HEK293T (cell line): ENCODE measurements at regions not wholly inside any gene's neighbourhood (a gene's known extent, or its start where the extent isn't known, plus 50 kb on each side); places are given as distances from the start of the nearest gene placed in this dataset.

Source experiments
- CTCF ChIA-PET: fragments of 350-600 bp; formaldehyde crosslinking; extraction: SDS; loops from one replicate; lab custom pipeline; 2021; ENCODE audit warnings: antibody characterized with exemption, inconsistent platforms; lab: Yijun Ruan, JAX
- POLR2A ChIA-PET: fragments of 350-600 bp; formaldehyde crosslinking; extraction: SDS; loops from one replicate; lab custom pipeline; 2020; ENCODE audit warnings: antibody characterized with exemption, inconsistent platforms; lab: Yijun Ruan, JAX
- DNase-seq: peaks from one replicate; pipeline ENCODE4 v3.0.0; 2012; ENCODE audit warnings: mixed read lengths; ENCODE audit errors: extremely low spot score
- ARNT ChIP-seq: fragments of 450-650 bp; IDR thresholded peaks from 2 replicates; pipeline ENCODE4 v1.6.1; 2017; ENCODE audit warnings: mild to moderate bottlenecking
- BHLHE40 ChIP-seq: fragments of 450-650 bp; IDR thresholded peaks from 2 replicates; pipeline ENCODE4 v1.6.1; 2016; ENCODE audit warnings: mild to moderate bottlenecking, moderate library complexity, borderline replicate concordance
- CTBP1 ChIP-seq: fragments of 450-650 bp; IDR thresholded peaks from 2 replicates; pipeline ENCODE4 v1.6.1; 2016; ENCODE audit warnings: borderline replicate concordance
- ELF4 ChIP-seq: fragments of 450-650 bp; IDR thresholded peaks from 2 replicates; pipeline ENCODE4 v1.6.1; 2017; ENCODE audit warnings: antibody characterized with exemption
- FOXA1 ChIP-seq: fragments of 450-650 bp; IDR thresholded peaks from 2 replicates; pipeline ENCODE4 v1.6.1; 2016; ENCODE audit warnings: mild to moderate bottlenecking
- FOXK2 ChIP-seq: fragments of 450-650 bp; IDR thresholded peaks from 2 replicates; pipeline ENCODE4 v1.6.1; 2016; ENCODE audit warnings: mild to moderate bottlenecking
- FOXM1 ChIP-seq: fragments of 450-650 bp; IDR thresholded peaks from 2 replicates; pipeline ENCODE4 v1.6.1; 2017; ENCODE audit warnings: mild to moderate bottlenecking, borderline replicate concordance
- HDGF ChIP-seq: fragments of 450-650 bp; IDR thresholded peaks from 2 replicates; pipeline ENCODE4 v1.6.1; 2017; ENCODE audit warnings: antibody characterized with exemption, borderline replicate concordance
- L3MBTL2 ChIP-seq: fragments of 450-650 bp; conservative IDR thresholded peaks from 2 replicates; pipeline ENCODE4 v1.6.1; 2016; ENCODE audit warnings: mild to moderate bottlenecking
- LEF1 ChIP-seq: fragments of 450-650 bp; IDR thresholded peaks from 2 replicates; pipeline ENCODE4 v1.6.1; 2017; ENCODE audit warnings: mild to moderate bottlenecking, borderline replicate concordance
- NFRKB ChIP-seq: fragments of 450-650 bp; IDR thresholded peaks from 2 replicates; pipeline ENCODE4 v1.6.1; 2016; ENCODE audit warnings: mild to moderate bottlenecking, moderate library complexity
- SP1 ChIP-seq: fragments of 450-650 bp; IDR thresholded peaks from 2 replicates; pipeline ENCODE4 v1.6.1; 2017
- SUZ12 ChIP-seq: fragments of 450-650 bp; IDR thresholded peaks from 2 replicates; pipeline ENCODE4 v1.6.1; 2016; ENCODE audit warnings: mild to moderate bottlenecking
- TARDBP ChIP-seq: fragments of 450-650 bp; IDR thresholded peaks from 2 replicates; pipeline ENCODE4 v1.6.1; 2016
- ZNF384 ChIP-seq: fragments of 450-650 bp; IDR thresholded peaks from 2 replicates; pipeline ENCODE4 v1.6.1; 2016
- TF ChIP-seq, protein P1 (sequence below): fragments of 450-650 bp; IDR thresholded peaks from 2 replicates; pipeline ENCODE4 v1.6.1; 2016

DNA sequence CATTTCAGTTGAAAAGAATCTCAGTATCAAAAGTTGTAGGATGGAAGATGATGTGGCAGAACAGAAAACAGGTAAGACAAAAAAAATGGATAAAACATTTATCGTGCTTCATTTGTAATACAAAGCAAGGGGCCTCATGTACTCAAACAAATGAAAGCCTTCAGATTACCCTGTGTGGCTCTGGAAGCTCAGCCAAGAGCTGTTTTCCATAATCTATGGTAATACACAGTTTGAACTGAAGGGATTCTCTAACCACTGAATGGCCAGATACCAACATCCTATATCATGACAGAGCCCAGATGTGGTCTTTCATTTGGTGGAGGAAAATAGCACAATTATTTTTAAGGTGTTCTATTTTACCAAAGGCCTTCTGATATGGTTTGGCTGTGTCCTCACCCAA, 272.1 kb upstream of the RND3 start:
- ChIA-PET CTCF (no interaction called here), POLR2A (no interaction called here)
- TF ChIP-seq FOXM1 (no peak), L3MBTL2 (no peak), NFRKB (no peak), FOXK2 (no peak), ZNF384 (no peak), HDGF (no peak), LEF1 (no peak), SUZ12 (no peak), BHLHE40 (no peak), CTBP1 (no peak), ARNT (no peak), ELF4 (no peak), TARDBP (no peak), FOXA1 (no peak)
- TF ChIP-seq, protein P1, sequence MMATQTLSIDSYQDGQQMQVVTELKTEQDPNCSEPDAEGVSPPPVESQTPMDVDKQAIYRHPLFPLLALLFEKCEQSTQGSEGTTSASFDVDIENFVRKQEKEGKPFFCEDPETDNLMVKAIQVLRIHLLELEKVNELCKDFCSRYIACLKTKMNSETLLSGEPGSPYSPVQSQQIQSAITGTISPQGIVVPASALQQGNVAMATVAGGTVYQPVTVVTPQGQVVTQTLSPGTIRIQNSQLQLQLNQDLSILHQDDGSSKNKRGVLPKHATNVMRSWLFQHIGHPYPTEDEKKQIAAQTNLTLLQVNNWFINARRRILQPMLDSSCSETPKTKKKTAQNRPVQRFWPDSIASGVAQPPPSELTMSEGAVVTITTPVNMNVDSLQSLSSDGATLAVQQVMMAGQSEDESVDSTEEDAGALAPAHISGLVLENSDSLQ: no peak
- no peak for DNase-seq

DNA sequence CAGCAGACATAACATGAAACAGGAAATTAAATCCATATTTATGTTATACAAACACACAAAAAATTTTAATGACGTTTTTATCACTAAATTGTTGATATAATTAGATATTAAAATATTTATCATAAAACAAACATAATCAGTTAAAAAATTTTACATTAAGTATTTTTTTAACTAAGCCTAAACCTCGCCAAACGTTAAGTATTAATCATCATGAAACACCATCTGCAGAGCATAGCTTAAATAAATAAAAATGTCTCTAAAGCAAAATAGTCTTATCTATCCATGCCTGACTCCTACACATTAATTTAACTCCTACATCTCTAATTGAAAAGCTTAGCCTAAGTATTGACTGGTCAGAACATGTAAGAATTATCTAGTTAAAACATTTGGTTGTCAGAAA, 271.6 kb upstream of the RND3 start:
- TF ChIP-seq BHLHE40 (no peak), TARDBP (no peak), FOXK2 (no peak), ARNT (no peak), L3MBTL2 (no peak), ELF4 (no peak), CTBP1 (no peak)
- TF ChIP-seq, protein P1: no peak
- DNase-seq: no peak
- ChIA-PET POLR2A (no interaction called here), CTCF (no interaction called here)

DNA sequence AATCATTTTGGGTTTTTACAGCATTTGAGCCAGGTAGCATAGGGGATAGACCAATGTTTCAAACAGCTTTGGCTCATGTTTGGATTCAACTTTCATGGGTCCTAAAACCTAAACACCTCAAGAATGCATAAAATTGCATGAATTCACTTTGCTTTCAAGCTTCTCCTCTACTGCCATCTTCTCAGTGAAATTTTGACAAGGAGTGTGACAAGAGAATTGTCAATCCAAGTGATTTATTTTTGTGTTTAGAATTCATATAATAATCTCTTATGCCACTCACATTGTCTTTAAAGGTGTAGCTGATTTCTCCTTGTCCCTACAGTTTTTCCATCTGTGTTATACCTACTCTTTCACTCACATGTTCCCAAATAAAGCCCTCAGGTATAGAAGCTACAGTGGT, 264.8 kb upstream of the RND3 start:
- POLR2A ChIA-PET: no interaction called here
- no peak for DNase-seq
- CTCF ChIA-PET: no interaction called here
- TF ChIP-seq HDGF (no peak), CTBP1 (no peak), ZNF384 (no peak), L3MBTL2 (no peak), FOXK2 (no peak), ARNT (no peak)
- TF ChIP-seq, protein P1: no peak

DNA sequence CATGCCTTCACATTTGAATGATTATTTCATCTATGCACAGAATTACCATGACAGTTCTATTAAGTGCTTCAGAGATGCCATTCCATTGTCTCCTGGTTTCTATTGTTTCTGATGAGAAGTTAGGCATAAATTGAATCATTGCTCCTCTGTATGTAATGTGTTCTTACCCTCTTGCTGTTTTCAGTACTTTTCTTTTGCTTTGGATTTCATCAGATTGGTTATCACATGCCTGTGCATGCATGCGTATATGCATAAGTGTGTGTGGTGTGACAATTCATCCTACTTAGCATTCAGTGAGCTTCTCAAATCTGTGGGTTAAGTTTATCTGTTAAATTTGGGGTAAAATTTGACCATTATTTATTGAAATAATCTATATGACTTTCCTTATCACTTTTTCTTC, 263.3 kb upstream of the RND3 start:
- CTCF ChIA-PET: no interaction called here
- TF ChIP-seq FOXK2: no peak
- no peak for TF ChIP-seq FOXM1
- no peak for TF ChIP-seq SUZ12
- no peak for TF ChIP-seq BHLHE40
- no peak for TF ChIP-seq TARDBP
- TF ChIP-seq, protein P1: no peak
- TF ChIP-seq SP1: no peak
- no peak for TF ChIP-seq ZNF384
- no peak for TF ChIP-seq ARNT
- TF ChIP-seq FOXA1: no peak
- TF ChIP-seq CTBP1: no peak
- no peak for TF ChIP-seq ELF4
- no peak for TF ChIP-seq NFRKB
- no peak for TF ChIP-seq HDGF
- TF ChIP-seq LEF1: no peak
- POLR2A ChIA-PET: no interaction called here

DNA sequence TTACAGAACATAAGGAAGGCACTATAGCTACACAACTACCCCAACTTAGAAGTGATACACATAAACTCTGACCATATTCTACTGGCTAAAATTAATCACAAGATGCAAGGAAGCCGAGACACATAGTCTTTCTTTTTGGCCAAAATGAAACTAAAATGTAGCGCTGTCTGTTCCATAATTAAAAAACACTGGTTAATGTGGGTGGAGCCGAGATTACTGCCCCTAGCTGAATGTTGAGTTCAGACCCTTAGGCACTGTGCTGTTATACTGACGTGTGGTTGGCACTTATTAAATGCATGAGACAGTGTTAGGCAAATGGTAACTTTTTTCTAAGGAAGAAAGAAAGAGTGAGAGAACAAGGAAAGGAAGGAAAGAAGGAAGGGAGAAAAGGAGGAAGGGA, 254.6 kb upstream of the RND3 start:
- ChIA-PET CTCF (no interaction called here), POLR2A (no interaction called here)
- no peak for TF ChIP-seq ARNT
- DNase-seq: no peak

More for the DNA sequence above, 263.3 kb upstream of the RND3 start:
- no peak for DNase-seq

DNA sequence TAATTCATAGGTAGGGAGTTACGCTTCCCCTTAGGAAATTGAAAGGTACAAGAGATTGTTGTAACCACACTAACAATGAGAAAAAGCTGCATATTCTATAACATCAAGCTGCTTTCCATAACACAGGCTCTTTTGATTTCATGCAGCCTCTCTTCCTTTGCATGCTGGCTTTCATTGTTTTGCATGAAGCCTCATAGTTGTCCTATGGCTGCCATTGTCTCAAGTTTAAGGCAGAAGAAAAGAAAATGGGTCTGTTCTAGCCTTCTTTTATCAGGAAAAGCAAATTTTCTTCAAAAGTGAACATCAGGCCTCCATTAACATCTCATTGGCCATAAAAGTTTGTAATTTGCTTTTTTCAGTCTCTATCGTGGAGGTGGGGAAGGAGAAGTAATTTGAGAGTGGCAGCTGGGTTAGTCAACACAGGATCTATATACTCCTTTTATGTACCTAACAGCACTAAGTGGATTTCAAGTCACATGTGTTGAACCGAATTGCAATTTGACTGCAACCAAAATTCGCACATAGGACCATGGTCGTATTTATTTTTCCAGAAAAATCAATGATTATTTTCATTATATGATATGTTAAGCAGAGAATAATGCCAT, 248.5 kb upstream of the RND3 start:
- TF ChIP-seq TARDBP (no peak), ELF4 (no peak), FOXM1 (no peak), FOXA1 (no peak), CTBP1 (no peak), HDGF (no peak), ZNF384 (no peak), ARNT (no peak), FOXK2 (no peak)
- POLR2A ChIA-PET: no interaction called here
- CTCF ChIA-PET: no interaction called here
- no peak for DNase-seq
